GM12878 (cell line): ENCODE measurements at regions not wholly inside any gene's neighbourhood (a gene's known extent, or its start where the extent isn't known, plus 50 kb on each side); places are given as distances from the start of the nearest gene placed in this dataset.

Experiments used
- ATAC-seq: fragments of 200-7000 bp; cut with Tn5 transposase; 3 replicates; pipeline ENCODE4 v1.9.1; 2020; ENCODE audit warnings: mild to moderate bottlenecking, moderate library complexity
- BruUV-seq: library from RNA; stranded (reverse); fragments of 400-500 nt; replicated peaks from 2 replicates; lab custom pipeline; 2021; lab: Mats Ljungman, UMichigan
- CTCF ChIA-PET: fragments of 300-600 bp; sonication (Branson Sonifier 250); formaldehyde crosslinking; extraction: SDS; loops from one replicate; lab custom pipeline; 2021; ENCODE audit warnings: inconsistent platforms; lab: Yijun Ruan, JAX
- POLR2A ChIA-PET: fragments of 350-600 bp; formaldehyde crosslinking; extraction: SDS; loops from one replicate; lab custom pipeline; 2021; ENCODE audit warnings: inconsistent platforms; lab: Charles Lee
- RAD21 ChIA-PET: fragments of 300-600 bp; sonication (Branson Sonifier 250); formaldehyde crosslinking; loops from one replicate; lab custom pipeline; 2023; ENCODE audit warnings: antibody characterized with exemption; ENCODE audit not compliant: unreplicated experiment; lab: Charles Lee
- SMC1A ChIA-PET: fragments of 300-600 bp; sonication (Branson Sonifier 250); formaldehyde crosslinking; loops from one replicate; lab custom pipeline; 2023; ENCODE audit not compliant: unreplicated experiment, uncharacterized antibody; lab: Charles Lee
- DNase-seq: peaks from one replicate; pipeline ENCODE4 v3.0.0-alpha.2; 2011; ENCODE audit warnings: low read depth, low spot score
- FAIRE-seq: peaks from 3 replicates; lab custom pipeline; 2011; peaks lifted over from hg19 to GRCh38; lab: Jason Lieb, UNC
- H2AFZ ChIP-seq: 2 replicates; pipeline ENCODE4 v1.6.0; 2011; ENCODE audit warnings: low read depth, low read length, control low read depth; ENCODE audit not compliant: control insufficient read depth
- H3K27ac ChIP-seq: 2 replicates; pipeline ENCODE4 v1.5.1; 2011; ENCODE audit warnings: control low read depth; ENCODE audit not compliant: control insufficient read depth, insufficient read depth
- H3K27me3 ChIP-seq, 2 experiments: replicated peaks in 1 of 2; 2 replicates each; pipeline versions ENCODE4 v1.6.0 to v1.6.1; 2011; ENCODE audit warnings: low read length in 1 of 2; ENCODE audit not compliant: control insufficient read depth in 2 of 2, insufficient read depth in 2 of 2
- H3K36me3 ChIP-seq, 2 experiments: 2 replicates each; pipeline ENCODE4 v1.5.1; 2011; ENCODE audit warnings: low read length in 1 of 2; ENCODE audit not compliant: control insufficient read depth in 2 of 2, insufficient read depth in 2 of 2
- H3K4me1 ChIP-seq: 2 replicates; pipeline ENCODE4 v1.6.1; 2011; ENCODE audit warnings: mild to moderate bottlenecking, low read length, moderate library complexity, mixed read lengths; ENCODE audit not compliant: control insufficient read depth, insufficient read depth
- H3K4me2 ChIP-seq: 2 replicates; pipeline ENCODE4 v1.6.0; 2011; ENCODE audit warnings: control low read depth; ENCODE audit not compliant: control insufficient read depth, insufficient read depth
- H3K4me3 ChIP-seq: fragments of 200-600 bp; sonication (generic); 2 replicates; pipeline ENCODE4 v1.5.1; 2016
- H3K79me2 ChIP-seq: 2 replicates; pipeline ENCODE4 v1.6.0; 2011; ENCODE audit warnings: low read length; ENCODE audit not compliant: control insufficient read depth, insufficient read depth
- H3K9ac ChIP-seq: 2 replicates; pipeline ENCODE4 v1.8.0; 2011; ENCODE audit warnings: low read length, control low read depth, mixed read lengths; ENCODE audit not compliant: control insufficient read depth, insufficient read depth
- H3K9me3 ChIP-seq: replicated peaks from 3 replicates; pipeline ENCODE4 v1.5.1; 2011; ENCODE audit warnings: mild to moderate bottlenecking, low read length; ENCODE audit not compliant: control insufficient read depth, insufficient read depth
- H4K20me1 ChIP-seq: 2 replicates; pipeline ENCODE4 v1.6.0; 2011; ENCODE audit not compliant: control insufficient read depth, insufficient read depth
- ASH2L ChIP-seq: fragments of 300-600, 200-600 bp; sonication (generic); IDR thresholded peaks from 2 replicates; pipeline ENCODE4 v1.6.1; 2017; ENCODE audit warnings: low read depth, mild to moderate bottlenecking, borderline replicate concordance
- BCL3 ChIP-seq: IDR thresholded peaks from 2 replicates; pipeline ENCODE4 v1.6.1; 2011; ENCODE audit warnings: borderline replicate concordance, low read depth, mild to moderate bottlenecking, moderate library complexity, low read length; ENCODE audit not compliant: insufficient read depth, poor library complexity, severe bottlenecking
- CBX5 ChIP-seq: sonication (generic); IDR thresholded peaks from 2 replicates; pipeline ENCODE4 v1.6.1; 2016; ENCODE audit warnings: low read depth, moderate library complexity, mild to moderate bottlenecking, inconsistent platforms
- CHD4 ChIP-seq: fragments of 200-600 bp; sonication (generic); IDR thresholded peaks from 2 replicates; pipeline ENCODE4 v1.6.1; 2016; ENCODE audit warnings: mild to moderate bottlenecking
- FOS ChIP-seq: IDR thresholded peaks from 3 replicates; pipeline ENCODE4 v1.6.1; 2011; ENCODE audit warnings: borderline replicate concordance; ENCODE audit not compliant: insufficient read length; ENCODE audit errors: extremely low read depth
- JUNB ChIP-seq: IDR thresholded peaks from 2 replicates; pipeline ENCODE4 v1.6.1; 2016; ENCODE audit warnings: antibody characterized with exemption, mild to moderate bottlenecking
- LARP7 ChIP-seq: fragments of 450-650 bp; IDR thresholded peaks from 2 replicates; pipeline ENCODE4 v1.6.1; 2017; ENCODE audit warnings: mild to moderate bottlenecking
- NR2C1 ChIP-seq: fragments of 450-650 bp; IDR thresholded peaks from 2 replicates; pipeline ENCODE4 v1.6.1; 2017; ENCODE audit warnings: antibody characterized with exemption, mild to moderate bottlenecking, moderate library complexity
- POLR2AphosphoS2 ChIP-seq: IDR thresholded peaks from 2 replicates; pipeline ENCODE4 v1.6.1; 2011; ENCODE audit warnings: low read depth, mild to moderate bottlenecking, low read length, improper control_type of control experiment, moderate library complexity
- RAD21 ChIP-seq: IDR thresholded peaks from 2 replicates; pipeline ENCODE4 v1.6.1; 2011; ENCODE audit warnings: mild to moderate bottlenecking, low read depth, low read length, moderate library complexity; ENCODE audit not compliant: insufficient read depth
- RBBP5 ChIP-seq: fragments of 200-600 bp; sonication (generic); conservative IDR thresholded peaks from 2 replicates; pipeline ENCODE4 v1.6.1; 2016
- RELA ChIP-seq: fragments of 450-650 bp; IDR thresholded peaks from 2 replicates; pipeline ENCODE4 v1.8.0; 2014; ENCODE audit warnings: borderline replicate concordance; ENCODE audit not compliant: partially characterized antibody
- SP1 ChIP-seq: IDR thresholded peaks from one replicate; pipeline ENCODE4 v1.6.1; 2011; ENCODE audit warnings: low read depth, low read length
- ZNF24 ChIP-seq: fragments of 450-650 bp; IDR thresholded peaks from 2 replicates; pipeline ENCODE4 v1.6.1; 2017; ENCODE audit warnings: antibody characterized with exemption, mild to moderate bottlenecking
- ZNF274 ChIP-seq: IDR thresholded peaks from one replicate; pipeline ENCODE4 v1.8.0; 2011; ENCODE audit not compliant: insufficient read length, insufficient read depth
- ZNF622 ChIP-seq: fragments of 450-650 bp; IDR thresholded peaks from 2 replicates; pipeline ENCODE4 v1.6.1; 2017; ENCODE audit warnings: mild to moderate bottlenecking, inconsistent platforms
- WGBS: methylation state at CpG from one replicate; pipeline ENCODE4 v1.1.6; 2016; ENCODE audit warnings: low lambda C conversion rate; ENCODE audit not compliant: insufficient replicate concordance, insufficient coverage; ENCODE audit errors: missing lambda C conversion rate; 5-methylcytosine and 5-hydroxymethylcytosine counted together
- in situ Hi-C: fragments of 300-500 bp; cut with MboI; formaldehyde crosslinking; loops from 9 replicates; pipeline ENCODE4 v1.14.3; 2018; ENCODE audit warnings: mixed read lengths
- intact Hi-C: fragments of 100-400 bp; cut with micrococcal nuclease; formaldehyde crosslinking; loops from one replicate; pipeline ENCODE4 v1.14.2; 2022; ENCODE audit not compliant: unreplicated experiment
- TF ChIP-seq, protein P1 (sequence below): fragments of 450-650 bp; formaldehyde crosslinking; IDR thresholded peaks from 2 replicates; pipeline ENCODE4 v1.5.0; 2022; ENCODE audit warnings: mild to moderate bottlenecking, missing genetic modification characterization
- TF ChIP-seq, protein P2 (sequence below): IDR thresholded peaks from 2 replicates; pipeline ENCODE4 v1.6.1; 2011; ENCODE audit warnings: borderline replicate concordance, low read depth, mild to moderate bottlenecking, moderate library complexity, mixed read lengths, low read length; ENCODE audit not compliant: insufficient read depth; ENCODE audit errors: extremely low read length

DNA sequence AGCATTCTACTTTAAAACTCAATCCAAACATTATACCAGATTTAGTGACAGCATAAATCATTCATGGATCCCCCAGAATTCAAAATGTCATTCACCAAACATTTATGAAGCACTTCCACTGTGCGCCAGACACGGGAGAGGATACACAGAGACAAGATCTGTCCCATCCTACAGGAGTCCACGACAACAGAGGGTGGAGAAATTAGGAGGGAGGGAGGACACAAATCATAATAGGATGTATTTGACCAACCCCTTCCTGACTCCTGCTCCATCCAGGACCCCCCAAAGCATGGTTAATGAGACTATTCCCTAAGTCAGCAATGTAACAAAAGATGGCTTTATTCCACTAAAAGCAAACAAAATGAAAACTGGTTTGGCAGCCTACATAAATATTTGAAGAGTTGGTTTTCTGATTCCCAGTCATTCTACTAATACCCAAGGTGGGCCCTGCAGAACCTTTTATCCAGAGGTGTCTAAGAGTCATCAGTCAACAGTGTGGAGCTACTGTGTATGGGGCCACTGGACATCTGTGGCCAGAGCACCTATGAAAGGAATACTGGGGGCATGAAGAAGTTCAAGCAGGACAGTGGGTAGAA, 62.8 kb upstream of the DOCK9 start (continued):
- TF ChIP-seq, protein P1, sequence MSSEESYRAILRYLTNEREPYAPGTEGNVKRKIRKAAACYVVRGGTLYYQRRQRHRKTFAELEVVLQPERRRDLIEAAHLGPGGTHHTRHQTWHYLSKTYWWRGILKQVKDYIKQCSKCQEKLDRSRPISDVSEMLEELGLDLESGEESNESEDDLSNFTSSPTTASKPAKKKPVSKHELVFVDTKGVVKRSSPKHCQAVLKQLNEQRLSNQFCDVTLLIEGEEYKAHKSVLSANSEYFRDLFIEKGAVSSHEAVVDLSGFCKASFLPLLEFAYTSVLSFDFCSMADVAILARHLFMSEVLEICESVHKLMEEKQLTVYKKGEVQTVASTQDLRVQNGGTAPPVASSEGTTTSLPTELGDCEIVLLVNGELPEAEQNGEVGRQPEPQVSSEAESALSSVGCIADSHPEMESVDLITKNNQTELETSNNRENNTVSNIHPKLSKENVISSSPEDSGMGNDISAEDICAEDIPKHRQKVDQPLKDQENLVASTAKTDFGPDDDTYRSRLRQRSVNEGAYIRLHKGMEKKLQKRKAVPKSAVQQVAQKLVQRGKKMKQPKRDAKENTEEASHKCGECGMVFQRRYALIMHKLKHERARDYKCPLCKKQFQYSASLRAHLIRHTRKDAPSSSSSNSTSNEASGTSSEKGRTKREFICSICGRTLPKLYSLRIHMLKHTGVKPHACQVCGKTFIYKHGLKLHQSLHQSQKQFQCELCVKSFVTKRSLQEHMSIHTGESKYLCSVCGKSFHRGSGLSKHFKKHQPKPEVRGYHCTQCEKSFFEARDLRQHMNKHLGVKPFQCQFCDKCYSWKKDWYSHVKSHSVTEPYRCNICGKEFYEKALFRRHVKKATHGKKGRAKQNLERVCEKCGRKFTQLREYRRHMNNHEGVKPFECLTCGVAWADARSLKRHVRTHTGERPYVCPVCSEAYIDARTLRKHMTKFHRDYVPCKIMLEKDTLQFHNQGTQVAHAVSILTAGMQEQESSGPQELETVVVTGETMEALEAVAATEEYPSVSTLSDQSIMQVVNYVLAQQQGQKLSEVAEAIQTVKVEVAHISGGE (CRISPR knock-in tag): no peak
- TF ChIP-seq RELA (no peak), ZNF24 (no peak), SP1 (no peak), ZNF622 (no peak), JUNB (no peak)

DNA sequence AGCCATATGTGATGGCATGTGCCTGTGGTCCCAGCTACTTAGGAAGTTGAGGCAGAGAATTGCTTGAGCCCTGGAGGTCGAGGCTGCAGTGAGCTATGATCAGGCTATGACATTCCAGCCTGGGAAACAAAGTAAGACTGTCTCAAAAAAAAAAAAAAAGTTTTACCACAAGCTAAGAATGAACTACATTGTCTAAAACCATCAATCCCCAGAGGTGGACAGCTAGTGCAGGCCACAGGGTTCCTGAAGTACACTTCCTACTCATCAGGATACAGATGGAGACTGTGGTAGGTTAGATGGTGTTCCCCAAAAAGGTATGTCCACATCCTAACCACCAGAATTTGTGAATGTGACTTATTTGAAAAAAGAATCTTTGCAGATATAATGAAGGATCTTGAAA, 63.5 kb upstream of the DOCK9 start:
- in situ Hi-C loops: no loop called here
- Histone ChIP-seq H3K9ac (no peak overlapping the region), H3K4me3 (no peak overlapping the region), H3K4me1 (peaks cover 12% of the 10 kb centered on the region), H3K9me3 (no peaks in the 10 kb centered on the region), H2AFZ (no peak overlapping the region), H3K27me3 (no peaks in the 10 kb centered on the region), H3K27ac (no peak overlapping the region), H3K79me2 (no peaks in the 10 kb centered on the region), H3K4me2 (no peak overlapping the region), H3K36me3 (no peaks in the 10 kb centered on the region), H4K20me1 (no peaks in the 10 kb centered on the region)
- DNase-seq (no peak), FAIRE-seq (no peak), ATAC-seq (no peak)
- no TSS peak for BruUV-seq
- CTCF ChIA-PET: no interaction called here
- no peak for TF ChIP-seq RBBP5
- TF ChIP-seq NR2C1: no peak
- no peak for TF ChIP-seq RAD21
- no peak for TF ChIP-seq POLR2AphosphoS2
- TF ChIP-seq ASH2L: no peak
- TF ChIP-seq FOS: no peak
- TF ChIP-seq ZNF622: no peak
- no peak for TF ChIP-seq LARP7
- no peak for TF ChIP-seq CBX5
- TF ChIP-seq BCL3: no peak
- TF ChIP-seq, protein P2, sequence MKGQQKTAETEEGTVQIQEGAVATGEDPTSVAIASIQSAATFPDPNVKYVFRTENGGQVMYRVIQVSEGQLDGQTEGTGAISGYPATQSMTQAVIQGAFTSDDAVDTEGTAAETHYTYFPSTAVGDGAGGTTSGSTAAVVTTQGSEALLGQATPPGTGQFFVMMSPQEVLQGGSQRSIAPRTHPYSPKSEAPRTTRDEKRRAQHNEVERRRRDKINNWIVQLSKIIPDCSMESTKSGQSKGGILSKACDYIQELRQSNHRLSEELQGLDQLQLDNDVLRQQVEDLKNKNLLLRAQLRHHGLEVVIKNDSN: no peak
- no peak for TF ChIP-seq ZNF274
- no peak for TF ChIP-seq CHD4
- intact Hi-C loops: no loop called here
- WGBS: 29% methylated on average over 1 of the region's 1 CpG
- SMC1A ChIA-PET: no interaction called here
- RAD21 ChIA-PET: no interaction called here
- POLR2A ChIA-PET: no interaction called here
